Activated T-helper 1 cell treated with anti-CD3 and anti-CD28 coated beads, Interleukin-2, amount 50 U/mL, for 16 hours (primary cell): ENCODE measurements at regions not wholly inside any gene's neighbourhood (a gene's known extent, or its start where the extent isn't known, plus 50 kb on each side); places are given as distances from the start of the nearest gene placed in this dataset.

Experiments used
- DNase-seq, 2 donors: peaks; one replicate each; pipeline ENCODE4 v3.0.0-alpha.2; 2020; ENCODE audit warnings: low read depth in 1 of 2, low spot score in 1 of 2

GRCh38 chr10:111785921-111786320 lies 397.6 kb downstream of the GPAM start:
- DNase-seq: no peak

- DNase-seq: no peak
Observed at GRCh38 chr10:111789821-111790220, 393.7 kb downstream of the GPAM start.

- DNase-seq: no peak
Observed at GRCh38 chr10:111801841-111802240, 381.7 kb downstream of the GPAM start.

DNA sequence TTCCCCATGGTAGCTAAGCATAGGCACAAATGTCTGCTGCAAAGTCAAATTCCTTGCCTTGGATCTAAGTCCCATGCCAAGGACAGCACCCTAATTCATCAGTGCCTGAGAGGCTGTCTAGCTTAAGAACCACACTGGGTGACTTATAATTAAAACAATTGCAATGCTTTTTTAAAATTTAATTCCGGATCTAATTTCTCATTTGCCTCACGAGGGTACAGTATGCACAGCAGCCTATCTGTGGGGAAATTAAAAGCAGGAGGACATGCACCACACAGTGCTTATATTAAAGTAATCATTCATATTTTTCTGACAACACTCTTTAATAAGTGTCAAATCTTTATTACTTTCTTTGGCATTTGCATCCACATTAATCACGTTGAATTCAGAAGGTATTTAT lies 378.8 kb downstream of the GPAM start:
- no peak for DNase-seq

GRCh38 chr10:111811517-111811916 lies 372.0 kb downstream of the GPAM start:
- DNase-seq: no peak

DNA sequence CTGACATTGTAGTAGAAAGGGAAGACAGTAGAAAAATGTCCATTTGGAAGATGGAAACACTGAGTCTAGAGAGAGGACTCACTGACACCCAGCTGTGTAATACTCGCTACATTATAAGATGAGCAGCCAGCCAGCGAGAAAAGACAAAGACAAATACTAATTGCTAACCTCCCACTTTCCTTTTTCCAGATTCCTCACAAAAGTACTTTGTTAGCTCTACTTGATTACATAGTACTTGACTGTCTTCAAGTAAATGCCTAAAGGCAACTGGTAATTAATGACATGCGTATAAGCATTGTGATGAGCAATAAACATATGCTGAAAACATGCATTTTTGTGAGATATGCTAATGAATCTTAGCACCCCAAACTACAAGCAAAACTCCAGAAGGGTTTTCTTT lies 363.1 kb downstream of the GPAM start:
- no peak for DNase-seq

GRCh38 chr10:111821871-111822270 lies 361.7 kb downstream of the GPAM start:
- DNase-seq: no peak

DNA sequence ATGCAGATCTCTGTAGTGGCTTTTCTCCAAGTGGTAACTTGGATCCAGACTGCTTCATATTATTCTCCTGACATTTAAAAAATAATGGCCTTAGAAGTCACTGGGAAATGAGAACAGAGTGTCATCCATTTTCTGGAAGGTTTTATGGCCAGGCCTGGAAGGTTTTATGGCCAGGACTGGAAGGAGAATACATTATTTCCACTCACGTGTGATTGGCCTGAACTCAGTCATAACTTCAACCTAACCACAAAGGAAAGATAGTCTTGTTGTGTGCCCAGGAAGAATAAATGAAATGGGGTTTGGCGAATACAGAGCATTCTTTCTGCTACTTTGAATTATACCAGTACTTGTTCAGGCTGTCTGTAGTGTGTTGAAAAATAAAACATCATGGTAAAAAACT lies 360.9 kb downstream of the GPAM start:
- no peak for DNase-seq

GRCh38 chr10:111824128-111824527 lies 359.4 kb downstream of the GPAM start:
- no peak for DNase-seq

DNA sequence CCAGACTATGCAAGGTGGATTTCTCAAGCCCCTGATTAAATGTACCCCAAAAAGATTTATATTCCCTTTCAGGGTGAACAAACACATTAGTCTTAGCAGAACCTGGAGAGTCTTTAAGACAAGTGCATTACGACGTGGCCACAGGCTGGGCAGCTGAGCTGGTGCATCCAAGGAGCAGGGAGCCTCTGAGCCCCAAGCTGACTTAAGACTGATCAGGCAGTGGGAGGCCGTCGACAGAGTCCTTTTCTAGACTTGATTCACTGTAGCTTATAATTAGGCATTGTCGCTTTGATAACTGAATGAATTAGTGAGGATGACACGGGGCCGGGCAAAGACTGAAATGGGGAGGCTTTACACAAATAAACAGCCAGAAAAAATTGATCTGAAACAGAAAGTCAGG lies 353.2 kb downstream of the GPAM start:
- DNase-seq: no peak

DNA sequence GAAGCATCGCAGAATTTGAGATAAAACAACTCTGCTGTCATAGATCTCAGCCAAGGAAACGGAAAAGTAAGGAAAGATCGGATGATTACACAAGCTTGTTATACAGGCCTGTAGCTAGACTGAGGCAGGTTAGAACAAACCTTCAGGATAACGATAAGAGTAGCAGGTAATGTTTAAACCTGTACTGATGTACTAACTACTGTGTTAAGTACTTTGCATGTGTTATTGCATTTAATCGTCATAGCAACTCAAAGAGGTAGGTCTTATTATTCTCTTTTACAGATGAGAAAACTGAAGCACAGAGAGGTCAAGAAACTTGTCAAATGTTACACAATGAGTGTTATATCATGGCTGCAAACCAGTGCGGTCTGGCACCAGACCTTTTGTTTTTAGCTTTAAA lies 352.5 kb downstream of the GPAM start:
- no peak for DNase-seq

- no peak for DNase-seq
Observed at GRCh38 chr10:111833251-111833650, 350.3 kb downstream of the GPAM start.

DNA sequence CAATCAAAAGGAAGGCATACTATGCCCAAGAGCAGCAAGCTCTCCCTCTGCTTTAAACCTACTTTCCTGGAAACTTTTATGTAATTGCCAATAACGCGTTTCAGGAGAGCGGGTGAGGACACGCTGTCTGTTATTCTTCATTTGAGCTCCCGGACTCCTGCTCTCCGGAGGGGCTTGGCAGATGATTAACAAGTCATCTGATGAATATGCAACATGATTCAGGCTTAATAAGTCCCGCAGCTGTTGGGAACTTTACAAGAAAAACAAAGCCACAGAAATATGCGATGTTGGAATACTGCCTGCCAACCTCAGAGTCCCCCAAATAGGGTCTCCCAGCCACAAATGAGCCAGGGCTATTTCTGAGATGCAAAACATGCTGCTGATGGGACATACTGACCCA lies 348.0 kb downstream of the GPAM start:
- no peak for DNase-seq

GRCh38 chr10:111836064-111836463 lies 347.5 kb downstream of the GPAM start:
- DNase-seq: no peak

- no peak for DNase-seq
Observed at GRCh38 chr10:111836571-111836970, 347.0 kb downstream of the GPAM start.

DNA sequence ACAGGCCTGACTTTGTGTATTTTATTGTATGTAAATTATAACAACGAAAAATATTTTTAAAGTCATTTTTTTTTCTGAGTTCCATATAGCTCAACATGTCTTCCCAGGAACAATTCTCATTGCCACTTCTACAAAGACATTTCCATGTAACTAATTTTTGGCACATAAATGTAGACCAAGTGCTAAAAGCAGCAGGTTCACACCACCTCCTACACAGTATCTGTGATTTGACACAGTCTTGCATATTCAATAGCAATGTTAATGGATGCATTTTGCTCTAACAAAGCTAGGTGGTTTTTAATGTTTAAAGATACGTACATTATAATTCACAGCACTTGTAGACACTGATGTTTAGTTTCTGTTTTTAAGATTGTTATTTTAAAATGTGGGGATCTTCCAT lies 346.5 kb downstream of the GPAM start:
- DNase-seq: no peak

- no peak for DNase-seq
Observed at GRCh38 chr10:111837985-111838384, 345.6 kb downstream of the GPAM start.

GRCh38 chr10:111840546-111840945 lies 343.0 kb downstream of the GPAM start:
- no peak for DNase-seq

DNA sequence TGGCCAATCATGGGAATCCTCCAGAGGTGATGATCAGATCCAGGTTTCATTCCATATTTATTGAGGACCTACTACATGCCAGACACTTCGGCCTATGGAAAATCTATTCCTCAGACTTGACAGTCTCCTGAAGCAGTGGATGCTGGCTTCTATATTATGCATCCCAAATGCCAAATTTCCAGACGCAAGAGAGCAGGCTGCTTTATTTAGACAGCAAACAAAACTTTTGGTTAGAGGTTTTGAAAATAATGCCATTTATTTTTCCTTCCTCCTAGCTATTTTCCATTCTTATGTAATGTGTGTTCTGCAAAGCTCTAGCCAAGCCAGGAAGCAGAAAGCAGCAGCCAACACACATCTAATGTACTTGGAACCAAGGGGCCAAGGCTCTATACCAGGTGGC lies 330.8 kb downstream of the GPAM start:
- no peak for DNase-seq

DNA sequence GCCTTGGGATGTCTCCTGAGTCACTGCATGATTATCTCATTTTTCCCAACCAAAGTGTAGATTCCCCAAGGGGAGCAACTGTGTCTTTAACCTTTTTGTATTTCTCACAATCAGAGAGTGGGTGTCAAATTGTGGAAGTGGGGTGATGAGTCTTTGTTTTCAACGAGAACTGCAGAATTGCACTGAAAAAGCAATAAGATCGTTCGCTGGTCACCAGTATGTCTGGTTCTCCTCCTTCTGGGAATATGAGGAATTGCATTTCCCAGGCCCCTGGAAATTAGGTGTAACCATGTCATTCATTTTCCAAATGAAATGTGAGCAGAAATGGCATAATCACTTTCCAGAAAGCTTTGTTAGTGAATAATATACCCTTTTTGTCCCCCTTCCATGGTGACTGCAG lies 326.9 kb downstream of the GPAM start:
- no peak for DNase-seq

- no peak for DNase-seq
Observed at GRCh38 chr10:111865550-111865949, 318.0 kb downstream of the GPAM start.

GRCh38 chr10:111871458-111871857 lies 312.1 kb downstream of the GPAM start:
- no peak for DNase-seq

DNA sequence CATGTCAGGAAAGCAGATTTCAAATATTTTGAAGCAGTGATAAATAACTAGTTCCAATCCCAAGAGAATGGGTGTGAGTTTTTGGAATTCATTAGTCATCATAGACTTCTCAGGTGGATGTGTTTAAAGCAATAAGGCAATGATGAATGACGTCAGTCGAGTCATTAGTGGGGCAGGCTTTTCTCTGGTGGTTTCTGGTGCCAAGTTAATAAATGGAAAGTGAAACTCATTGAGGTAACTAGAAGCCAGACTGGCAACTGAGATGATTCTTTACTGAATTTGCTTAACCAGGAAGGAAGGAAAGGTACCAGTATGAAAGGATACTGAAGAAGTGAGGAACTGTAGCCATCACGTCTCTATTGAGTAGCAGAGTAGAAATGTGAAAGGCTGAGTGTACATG lies 311.0 kb downstream of the GPAM start:
- no peak for DNase-seq

GRCh38 chr10:111873041-111873440 lies 310.5 kb downstream of the GPAM start:
- no peak for DNase-seq
